HuH-7.5 (cell line): ENCODE measurements at regions not wholly inside any gene's neighbourhood (a gene's known extent, or its start where the extent isn't known, plus 50 kb on each side); places are given as distances from the start of the nearest gene placed in this dataset.

Experiments used
- DNase-seq: peaks from one replicate; pipeline ENCODE4 v3.0.0; 2011; ENCODE audit warnings: low spot score

- no peak for DNase-seq
Observed at GRCh38 chr9:134585746-134586706, 55.6 kb upstream of the COL5A1 start.

- DNase-seq, result no peak
Observed at GRCh38 chr9:134589748-134590147, 51.9 kb upstream of the COL5A1 start.

- no peak for DNase-seq
Observed at GRCh38 chr9:134590240-134591081, 51.1 kb upstream of the COL5A1 start.

GRCh38 chr9:134591082-134591571 is 50.5 kb upstream of the COL5A1 start:
- no peak for DNase-seq

GRCh38 chr9:134591573-134591981 is 50.0 kb upstream of the COL5A1 start:
- DNase-seq, result no peak
